NT2/D1 (cell line): ENCODE measurements at regions not wholly inside any gene's neighbourhood (a gene's known extent, or its start where the extent isn't known, plus 50 kb on each side); places are given as distances from the start of the nearest gene placed in this dataset.

Experiments
- SUZ12 ChIP-seq: IDR thresholded peaks from 2 replicates; pipeline ENCODE4 v1.6.1; 2011; ENCODE audit not compliant: insufficient read length, insufficient read depth; ENCODE audit errors: extremely low read depth
- YY1 ChIP-seq: IDR thresholded peaks from 2 replicates; pipeline ENCODE4 v1.6.1; 2011; ENCODE audit not compliant: insufficient read length, insufficient read depth
- ZNF274 ChIP-seq: IDR thresholded peaks from 2 replicates; pipeline ENCODE4 v1.6.1; 2011; ENCODE audit warnings: mild to moderate bottlenecking, low read depth, low read length

DNA sequence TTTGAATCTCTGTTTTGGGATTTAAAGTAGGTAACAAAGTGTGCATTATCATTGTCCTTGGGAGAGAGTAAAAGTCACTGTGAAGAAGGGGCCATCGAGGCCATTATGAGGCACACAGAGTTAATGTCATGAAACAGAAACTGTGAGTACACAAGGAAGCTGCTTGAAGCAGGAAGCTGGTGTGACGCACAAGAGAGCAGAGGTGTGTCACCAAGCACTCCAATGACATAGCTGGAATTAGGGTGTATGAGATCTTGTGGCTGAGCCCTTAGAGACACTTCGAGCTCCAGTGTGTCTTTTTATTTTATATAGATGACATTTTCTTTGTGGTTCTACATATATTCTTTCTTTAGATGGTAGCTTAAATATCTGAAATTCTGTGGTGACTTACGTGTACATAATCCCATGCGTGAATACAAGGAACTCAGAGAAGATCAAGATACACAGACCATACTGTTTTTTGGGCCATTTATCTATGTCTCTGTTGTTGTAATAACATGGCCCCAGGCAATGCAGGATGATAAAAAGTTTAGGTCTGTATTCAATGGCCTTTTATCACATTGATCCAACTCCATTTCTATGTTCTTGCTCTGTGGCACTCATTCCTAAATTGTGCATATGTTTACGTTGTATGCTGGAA, 164.7 kb upstream of the FAM98A start:
- no peak for TF ChIP-seq YY1
- no peak for TF ChIP-seq ZNF274
- no peak for TF ChIP-seq SUZ12
